A549 (cell line): ENCODE measurements at regions not wholly inside any gene's neighbourhood (a gene's known extent, or its start where the extent isn't known, plus 50 kb on each side); places are given as distances from the start of the nearest gene placed in this dataset.

Experiments
- ATAC-seq, 2 experiments: fragments of 200-7000 bp in 1 of 2; fragments of >200 bp in 1 of 2; cut with Nextera tagmentation in 1 of 2; cut with Tn5 transposase in 1 of 2; 3 replicates each; pipeline versions ENCODE4 v1.8.0 to v1.9.1; 2018 to 2020; ENCODE audit warnings: mild to moderate bottlenecking in 1 of 2, moderate library complexity in 1 of 2
- CTCF ChIA-PET: fragments of 300-600 bp; sonication (Branson Sonifier 250); formaldehyde crosslinking; extraction: SDS; loops from one replicate; lab custom pipeline; 2021; ENCODE audit warnings: antibody characterized with exemption, inconsistent platforms; lab: Yijun Ruan, JAX
- POLR2A ChIA-PET: fragments of 350-600 bp; formaldehyde crosslinking; extraction: SDS; loops from one replicate; lab custom pipeline; 2021; ENCODE audit warnings: antibody characterized with exemption, inconsistent platforms; lab: Yijun Ruan, JAX
- DNase-seq, 2 experiments: peaks; one replicate each; pipeline versions ENCODE4 v3.0.0 to v3.0.0-alpha.2; 2011 to 2016; ENCODE audit warnings: low read depth in 1 of 2, low spot score in 1 of 2
- FAIRE-seq: peaks from 2 replicates; lab custom pipeline; 2011; peaks lifted over from hg19 to GRCh38; lab: Jason Lieb, UNC
- H3K27ac ChIP-seq, 2 experiments: fragments of >200 bp; sonication (Bioruptor Twin); formaldehyde crosslinking; 3 replicates each; pipeline ENCODE4 v1.5.1; 2016 to 2017
- H3K4me1 ChIP-seq: fragments of >200 bp; sonication (Bioruptor Twin); formaldehyde crosslinking; 3 replicates; pipeline ENCODE4 v1.6.1; 2016
- H3K4me2 ChIP-seq: fragments of >200 bp; sonication (Bioruptor Twin); formaldehyde crosslinking; 3 replicates; pipeline ENCODE4 v1.6.1; 2016
- H3K4me3 ChIP-seq: fragments of >200 bp; sonication (Bioruptor Twin); formaldehyde crosslinking; 3 replicates; pipeline ENCODE4 v1.5.1; 2016
- H3K9me3 ChIP-seq: fragments of >200 bp; sonication (Bioruptor Twin); formaldehyde crosslinking; 3 replicates; pipeline ENCODE4 v1.6.1; 2016
- BCL3 ChIP-seq: fragments of >200 bp; sonication (Bioruptor Twin); formaldehyde crosslinking; IDR thresholded peaks from 3 replicates; pipeline ENCODE4 v1.6.1; 2016
- BHLHE40 ChIP-seq: IDR thresholded peaks from 2 replicates; pipeline ENCODE4 v1.6.1; 2012; ENCODE audit warnings: low read depth, low read length, inconsistent platforms
- CBX2 ChIP-seq: fragments of 200-600 bp; sonication (generic); IDR thresholded peaks from 2 replicates; pipeline ENCODE4 v1.6.1; 2016; ENCODE audit warnings: low read depth, mild to moderate bottlenecking, borderline replicate concordance
- CBX8 ChIP-seq: fragments of 200-600 bp; sonication (generic); IDR thresholded peaks from 2 replicates; pipeline ENCODE4 v1.6.1; 2016
- CHD2 ChIP-seq: fragments of 150-350 bp; IDR thresholded peaks from 2 replicates; pipeline ENCODE4 v1.6.1; 2014; ENCODE audit warnings: low read length; ENCODE audit not compliant: partially characterized antibody
- EHF ChIP-seq: fragments of 250-450 bp; sonication (Bioruptor Pico); IDR thresholded peaks from 2 replicates; pipeline ENCODE4 v1.5.0; 2020; ENCODE audit warnings: mild to moderate bottlenecking
- EHMT2 ChIP-seq: fragments of 200-600 bp; sonication (generic); IDR thresholded peaks from 2 replicates; pipeline ENCODE4 v1.6.1; 2016; ENCODE audit warnings: antibody characterized with exemption, low read depth, mild to moderate bottlenecking, moderate library complexity
- EP300 ChIP-seq, 2 experiments: fragments of >200 bp; sonication (Bioruptor Twin); formaldehyde crosslinking; IDR thresholded peaks; 2 replicates in 1 of 2; 3 replicates in 1 of 2; pipeline ENCODE4 v1.6.1; 2016 to 2017
- FOSL2 ChIP-seq, 2 experiments: fragments of 450-650 bp in 1 of 2; fragments of >200 bp in 1 of 2; sonication (Bioruptor Twin) in 1 of 2; formaldehyde crosslinking; IDR thresholded peaks; 2 replicates each; pipeline versions ENCODE4 v1.5.0 to v1.6.1; 2016 to 2020; ENCODE audit warnings: mild to moderate bottlenecking in 1 of 2, moderate library complexity in 1 of 2
- HEYL ChIP-seq: fragments of 250-450 bp; sonication (Bioruptor Pico); IDR thresholded peaks from 2 replicates; pipeline ENCODE4 v1.8.0; 2021; ENCODE audit warnings: mild to moderate bottlenecking, moderate library complexity
- HMGXB4 ChIP-seq: fragments of 250-450 bp; sonication (Bioruptor Pico); IDR thresholded peaks from 2 replicates; pipeline ENCODE4 v1.5.0; 2021; ENCODE audit warnings: mild to moderate bottlenecking, moderate library complexity, borderline replicate concordance
- HOXB13 ChIP-seq: fragments of 250-450 bp; sonication (Bioruptor Pico); IDR thresholded peaks from 2 replicates; pipeline ENCODE4 v1.5.0; 2020; ENCODE audit warnings: low read depth, mild to moderate bottlenecking, moderate library complexity
- JUNB ChIP-seq: fragments of >200 bp; sonication (Bioruptor Twin); formaldehyde crosslinking; IDR thresholded peaks from 2 replicates; pipeline ENCODE4 v1.6.1; 2016
- KDM5A ChIP-seq: fragments of 200-600 bp; sonication (generic); IDR thresholded peaks from 2 replicates; pipeline ENCODE4 v1.6.1; 2016; ENCODE audit warnings: antibody characterized with exemption, mild to moderate bottlenecking
- MAFK ChIP-seq: fragments of 450-650 bp; IDR thresholded peaks from 2 replicates; pipeline ENCODE4 v1.6.1; 2014; ENCODE audit not compliant: partially characterized antibody
- NFE2L2 ChIP-seq: fragments of 150-350 bp; conservative IDR thresholded peaks from 2 replicates; pipeline ENCODE4 v1.6.1; 2014; ENCODE audit warnings: low read length
- NR3C1 ChIP-seq: fragments of >200 bp; sonication (Bioruptor Twin); formaldehyde crosslinking; IDR thresholded peaks from 3 replicates; pipeline ENCODE4 v1.6.1; 2017
- RAD21 ChIP-seq, 2 experiments: fragments of >200 bp in 1 of 2; sonication (Bioruptor Twin) in 1 of 2; formaldehyde crosslinking in 1 of 2; IDR thresholded peaks in 1 of 2; conservative IDR thresholded peaks in 1 of 2; 2 replicates in 1 of 2; 3 replicates in 1 of 2; pipeline ENCODE4 v1.6.1; 2012 to 2018; ENCODE audit warnings: inconsistent platforms in 1 of 2
- REST ChIP-seq: fragments of 200-600 bp; sonication (generic); IDR thresholded peaks from 2 replicates; pipeline ENCODE4 v1.6.1; 2016; ENCODE audit warnings: antibody characterized with exemption, mild to moderate bottlenecking, moderate library complexity
- RFX5 ChIP-seq: fragments of 450-650 bp; IDR thresholded peaks from 2 replicates; pipeline ENCODE4 v1.7.1; 2014; ENCODE audit warnings: antibody characterized with exemption, mild to moderate bottlenecking, moderate library complexity
- TFCP2L1 ChIP-seq: fragments of 250-450 bp; sonication (Bioruptor Pico); IDR thresholded peaks from 2 replicates; pipeline ENCODE4 v1.5.0; 2021; ENCODE audit warnings: mild to moderate bottlenecking
- ZFP36 ChIP-seq: fragments of 450-650 bp; IDR thresholded peaks from 2 replicates; pipeline ENCODE4 v1.6.1; 2014; ENCODE audit warnings: borderline replicate concordance; ENCODE audit not compliant: partially characterized antibody
- ZNF302 ChIP-seq: fragments of 250-450 bp; sonication (Bioruptor Pico); IDR thresholded peaks from 2 replicates; pipeline ENCODE4 v1.9.0; 2021; ENCODE audit warnings: inconsistent platforms, mild to moderate bottlenecking, moderate library complexity
- WGBS: methylation state at CpG from one replicate; pipeline ENCODE4 v1.1.6; 2017; ENCODE audit errors: missing lambda C conversion rate; 5-methylcytosine and 5-hydroxymethylcytosine counted together

GRCh38 chr7:20013536-20013935 is 203.6 kb downstream of the MACC1 start:
- peaks cover 15% of the 10 kb centered on the region; the same call in 2 of the 3 replicates for H3K4me1 ChIP-seq
- H3K9me3 ChIP-seq = no peaks in the 10 kb centered on the region
- WGBS = 77% methylated on average over 6 of the region's 6 CpGs
- TF ChIP-seq NR3C1 = no peak
- no peak for TF ChIP-seq CBX2
- TF ChIP-seq REST = no peak
- TF ChIP-seq EP300 (IDR thresholded peaks at IDR 0.05) = no peak
- no peak for TF ChIP-seq HMGXB4
- no peak overlapping the region for H3K4me3 ChIP-seq
- no peak overlapping the region for H3K4me2 ChIP-seq
- DNase-seq = no peak
- no peak overlapping the region for H3K27ac ChIP-seq
- no peak for FAIRE-seq
- ChIA-PET POLR2A (no interaction called here), CTCF (no interaction called here)
- no peak for ATAC-seq

- Histone ChIP-seq H3K4me2 (no peak overlapping the region), H3K27ac (no peak overlapping the region), H3K4me1 (peaks cover 15% of the 10 kb centered on the region; the same call in 2 of the 3 replicates), H3K4me3 (no peak overlapping the region), H3K9me3 (no peaks in the 10 kb centered on the region)
- DNase-seq (no peak), ATAC-seq (no peak), FAIRE-seq (no peak)
- TF ChIP-seq MAFK = peak; percentile 83
- TF ChIP-seq RAD21 (conservative IDR thresholded peaks at IDR 0.05 in 1 of 2, IDR thresholded peaks at IDR 0.05 in 1 of 2) = no peak
- 86% methylated on average over 2 of the region's 2 CpGs for WGBS
- ChIA-PET POLR2A (no interaction called here), CTCF (no interaction called here)
Observed at GRCh38 chr7:20012100-20012499, 205.1 kb downstream of the MACC1 start.

GRCh38 chr7:20010877-20011276 is 206.3 kb downstream of the MACC1 start:
- TF ChIP-seq ZNF302 (CRISPR knock-in tag) (no peak), CBX8 (no peak), RFX5 (no peak), CHD2 (no peak), BCL3 (no peak), HOXB13 (no peak), ZFP36 (no peak), CBX2 (no peak), MAFK (no peak), HEYL (CRISPR knock-in tag) (no peak), JUNB (no peak), BHLHE40 (no peak), KDM5A (no peak), EHMT2 (no peak), TFCP2L1 (CRISPR knock-in tag) (no peak), NFE2L2 (no peak), EHF (no peak), FOSL2 (IDR thresholded peaks at IDR 0.05) (no peak), FOSL2 (CRISPR knock-in tag; IDR thresholded peaks at IDR 0.05) (no peak)
- H3K9me3 ChIP-seq = no peaks in the 10 kb centered on the region
- POLR2A ChIA-PET = no interaction called here
- FAIRE-seq (peak; percentile 28), ATAC-seq (no peak), DNase-seq (no peak)
- H3K4me1 ChIP-seq = peaks cover 8% of the 10 kb centered on the region; the same call in 1 of the 3 replicates
- no peak overlapping the region for H3K4me3 ChIP-seq
- WGBS = 52% methylated on average over 1 of the region's 1 CpG
- no peak overlapping the region for H3K27ac ChIP-seq
- H3K4me2 ChIP-seq = no peak overlapping the region
- CTCF ChIA-PET = no interaction called here
